ENCODE measurements at regions not wholly inside any gene's neighbourhood (a gene's known extent, or its start where the extent isn't known, plus 50 kb on each side); places are given as distances from the start of the nearest gene placed in this dataset.

- DNase-seq, result no peak
These were observed 312.1 kb upstream of the ROBO1 start for GRCh38 chr3:80079886-80080285.

DNA sequence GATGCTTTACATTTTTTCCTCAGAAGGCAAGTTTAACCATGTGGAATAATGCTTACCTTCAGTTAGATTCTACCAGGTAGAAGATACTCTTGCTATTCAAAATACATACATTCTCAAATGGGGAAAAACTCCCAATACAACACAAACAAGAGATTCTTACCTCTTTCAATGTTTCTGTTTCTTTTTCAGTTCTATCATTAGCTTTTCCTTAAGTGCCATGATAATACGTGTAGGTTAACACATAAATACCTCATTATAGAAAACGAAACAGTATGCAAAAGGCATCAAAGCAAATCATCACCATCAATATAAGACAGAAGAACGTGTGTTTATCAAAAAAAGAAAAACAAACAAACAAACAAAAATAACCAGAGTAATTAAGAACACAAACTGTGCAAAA lies 300.7 kb upstream of the ROBO1 start:
- DNase-seq, result no peak

GRCh38 chr3:80063535-80063934 lies 295.7 kb upstream of the ROBO1 start:
- DNase-seq, result no peak

GRCh38 chr3:80060664-80061063 lies 292.9 kb upstream of the ROBO1 start:
- no peak for DNase-seq

DNA sequence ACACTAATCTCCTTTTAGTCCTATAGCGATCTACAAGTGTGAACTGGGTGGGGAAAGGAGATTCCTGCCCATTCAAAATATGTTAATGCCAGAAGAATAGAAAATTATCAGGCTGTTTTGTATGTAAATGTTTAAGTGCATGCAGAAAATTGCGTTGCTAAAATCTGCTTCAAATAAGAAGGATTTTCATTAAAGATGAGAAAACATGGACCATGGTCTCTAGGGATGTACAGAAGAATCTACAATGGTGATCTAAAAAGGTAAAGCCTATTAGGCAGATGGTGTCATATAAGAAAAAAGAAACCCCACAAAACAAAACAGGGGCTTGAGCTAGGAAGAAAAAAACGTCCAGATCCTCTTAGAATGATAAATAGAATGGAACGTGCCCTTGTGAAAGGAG lies 287.5 kb upstream of the ROBO1 start:
- DNase-seq, result no peak

DNA sequence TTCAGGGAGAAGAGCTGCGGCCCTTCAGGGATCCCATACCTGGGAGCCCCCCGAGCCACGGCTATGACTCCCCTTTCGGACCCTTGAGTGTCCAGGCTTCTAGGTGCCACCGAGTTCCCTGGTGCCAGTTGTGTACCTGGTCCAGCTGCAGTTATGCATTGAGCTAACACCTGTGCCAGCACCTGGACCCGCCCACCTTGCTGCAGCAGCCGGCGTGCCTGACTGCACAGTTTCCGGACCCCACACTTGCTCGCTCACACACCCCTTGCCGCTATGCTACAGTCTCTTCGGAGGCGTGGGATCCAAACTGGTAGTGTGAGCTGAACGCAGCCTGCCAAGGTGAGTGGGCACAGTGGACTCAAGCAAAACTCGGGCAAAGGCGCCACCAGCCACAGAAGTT lies 284.5 kb upstream of the ROBO1 start:
- DNase-seq, result no peak

DNA sequence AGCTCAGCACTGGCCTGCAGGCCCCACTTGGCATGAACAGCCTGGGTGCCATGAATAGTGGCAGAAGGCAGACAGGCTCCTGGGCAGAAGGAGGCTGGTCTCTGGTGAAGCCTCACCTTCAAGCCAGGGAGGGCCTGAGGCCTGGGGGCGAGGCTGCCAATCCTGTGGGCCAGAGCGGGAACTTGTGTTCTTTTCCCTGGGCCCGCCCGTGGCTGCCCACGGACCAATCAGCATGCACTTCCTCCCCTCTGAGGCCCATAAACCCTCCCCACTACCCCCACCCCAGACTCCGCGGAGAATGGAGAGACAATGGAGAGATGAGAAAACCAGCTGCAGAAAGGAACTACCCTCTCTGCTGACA lies 283.8 kb upstream of the ROBO1 start:
- no peak for DNase-seq

DNA sequence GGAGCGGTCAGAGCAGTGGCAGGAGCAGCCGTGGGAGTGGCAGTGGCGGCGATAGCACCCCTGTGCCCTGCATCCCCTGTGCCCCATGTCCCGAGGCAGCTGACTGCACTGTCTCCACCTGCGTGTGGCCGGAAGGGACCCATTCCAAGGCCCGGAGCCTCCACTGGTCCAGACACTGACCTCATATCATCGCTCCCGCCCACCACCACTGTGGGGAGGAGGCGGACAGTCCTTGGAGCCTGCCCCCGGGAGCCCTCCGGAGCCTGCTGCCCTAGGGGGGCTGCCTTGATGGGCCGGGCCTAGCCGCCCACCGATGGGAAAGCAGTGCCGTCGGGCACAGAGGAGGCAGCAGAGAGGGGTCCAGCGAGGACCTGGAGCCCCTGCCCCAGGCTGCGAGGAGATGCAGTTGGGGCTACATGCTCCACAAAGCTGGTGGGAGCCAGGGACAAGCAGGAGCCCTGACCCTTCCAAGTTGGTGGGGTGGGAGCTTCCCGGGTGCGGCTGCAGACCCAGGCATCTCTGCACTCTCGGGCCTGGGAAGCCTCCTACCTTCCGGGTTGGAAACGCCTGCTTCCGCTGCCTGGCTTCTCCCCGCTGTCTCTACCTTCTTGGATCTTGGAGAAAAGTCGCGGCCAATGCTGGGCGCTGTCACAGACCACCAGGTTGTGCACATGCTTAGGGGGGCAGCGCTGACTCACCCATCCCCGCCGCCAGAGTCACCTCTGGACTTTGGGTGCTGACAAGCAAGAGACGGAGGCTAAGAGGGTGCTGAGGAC lies 283.2 kb upstream of the ROBO1 start:
- no peak for DNase-seq

- no peak for DNase-seq
These were observed 275.4 kb upstream of the ROBO1 start for GRCh38 chr3:80043226-80043625.

DNA sequence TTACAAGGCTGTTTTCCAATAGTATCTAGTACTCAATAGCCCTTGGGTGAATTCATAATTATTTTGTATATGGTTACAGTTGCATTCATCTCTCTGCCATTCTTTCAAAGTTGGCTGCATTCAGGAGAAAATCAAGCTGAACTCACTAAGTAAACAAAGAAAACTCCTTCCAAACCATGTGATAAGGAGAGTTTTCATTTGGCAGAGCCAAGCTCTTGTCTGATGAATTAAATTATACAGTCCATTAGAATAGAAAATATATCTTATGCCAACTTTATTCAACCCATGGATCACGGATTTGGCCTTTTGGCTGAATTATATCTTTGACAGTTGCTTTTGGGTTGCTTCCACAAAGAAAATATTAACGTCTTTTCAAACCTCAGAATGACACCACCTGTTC lies 272.3 kb upstream of the ROBO1 start:
- no peak for DNase-seq

- DNase-seq, result no peak
These were observed 268.4 kb upstream of the ROBO1 start for GRCh38 chr3:80036176-80036575.

DNA sequence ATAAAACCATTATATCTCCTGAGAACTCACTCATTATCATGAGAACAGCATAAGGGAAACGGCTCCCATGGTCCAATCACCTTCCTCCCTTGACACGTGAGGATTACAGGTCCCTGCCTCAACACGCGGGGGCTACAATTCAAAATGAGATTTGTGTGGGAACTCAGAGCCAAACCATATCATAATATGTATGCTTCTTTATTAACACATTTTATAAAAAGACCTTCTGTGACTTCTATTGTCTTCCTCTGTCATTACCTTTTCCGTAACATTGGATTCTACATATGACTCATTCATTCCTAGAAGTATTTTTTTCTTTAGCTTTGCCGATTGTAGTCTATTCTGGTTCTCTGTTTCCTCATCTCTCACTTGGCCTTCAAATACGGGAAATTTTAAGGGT lies 267.2 kb upstream of the ROBO1 start:
- no peak for DNase-seq

GRCh38 chr3:80023010-80023409 lies 255.2 kb upstream of the ROBO1 start:
- DNase-seq, result no peak

DNA sequence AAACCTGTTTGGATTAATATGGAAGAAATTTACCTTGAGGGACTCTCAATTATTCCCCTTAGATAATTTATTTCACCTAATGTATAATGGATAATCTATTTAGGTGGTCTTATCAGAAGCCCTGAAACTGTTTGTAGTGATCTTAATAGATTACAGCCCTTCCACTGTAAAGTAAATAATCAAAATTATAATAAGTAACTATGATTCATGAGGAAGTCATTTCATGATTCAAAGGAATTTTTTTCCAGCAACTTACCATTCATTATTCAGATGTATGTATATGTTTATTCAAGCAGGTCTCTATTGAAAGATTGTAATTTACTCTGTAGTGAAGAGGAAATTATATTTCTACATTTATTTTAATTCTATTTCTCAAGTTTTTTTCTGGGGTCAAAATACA lies 250.6 kb upstream of the ROBO1 start:
- DNase-seq, result no peak

DNA sequence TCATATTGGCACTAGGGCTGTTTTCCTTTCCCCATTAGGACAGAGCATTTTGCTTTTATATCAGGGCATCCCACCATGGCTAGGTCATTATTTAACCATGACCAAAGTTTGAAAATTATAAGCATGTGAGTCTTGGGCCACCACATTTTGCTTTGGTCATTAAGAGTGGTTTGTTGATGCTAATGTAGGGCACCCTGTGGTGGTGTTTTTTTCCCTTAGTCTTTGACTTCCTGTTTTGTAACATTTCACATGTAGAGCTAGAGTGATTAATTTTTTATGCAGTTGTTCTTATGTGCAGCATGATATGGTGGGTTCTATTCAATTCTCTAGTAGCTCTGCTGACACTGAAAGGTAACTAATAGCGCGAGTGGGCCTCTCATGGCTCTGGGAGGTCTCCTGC lies 249.6 kb upstream of the ROBO1 start:
- no peak for DNase-seq

DNA sequence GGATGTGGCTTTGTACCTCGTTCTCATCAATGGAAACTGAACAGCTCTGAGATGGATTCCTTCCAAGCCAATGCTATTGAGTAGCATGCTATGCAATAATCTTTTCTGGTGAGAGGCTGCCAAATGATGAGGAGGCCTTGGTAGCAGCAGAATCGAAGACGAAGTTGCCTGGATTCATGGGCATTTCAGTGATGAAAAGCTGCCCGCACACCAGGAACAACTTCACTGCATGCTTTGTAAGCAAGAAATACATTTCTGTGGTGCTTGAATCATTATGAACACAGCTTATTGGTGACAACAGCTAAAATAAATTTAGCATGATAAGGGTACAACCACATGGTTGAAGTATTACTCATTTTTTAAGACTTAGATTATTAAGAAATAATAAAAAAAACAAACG lies 246.8 kb upstream of the ROBO1 start:
- no peak for DNase-seq

DNA sequence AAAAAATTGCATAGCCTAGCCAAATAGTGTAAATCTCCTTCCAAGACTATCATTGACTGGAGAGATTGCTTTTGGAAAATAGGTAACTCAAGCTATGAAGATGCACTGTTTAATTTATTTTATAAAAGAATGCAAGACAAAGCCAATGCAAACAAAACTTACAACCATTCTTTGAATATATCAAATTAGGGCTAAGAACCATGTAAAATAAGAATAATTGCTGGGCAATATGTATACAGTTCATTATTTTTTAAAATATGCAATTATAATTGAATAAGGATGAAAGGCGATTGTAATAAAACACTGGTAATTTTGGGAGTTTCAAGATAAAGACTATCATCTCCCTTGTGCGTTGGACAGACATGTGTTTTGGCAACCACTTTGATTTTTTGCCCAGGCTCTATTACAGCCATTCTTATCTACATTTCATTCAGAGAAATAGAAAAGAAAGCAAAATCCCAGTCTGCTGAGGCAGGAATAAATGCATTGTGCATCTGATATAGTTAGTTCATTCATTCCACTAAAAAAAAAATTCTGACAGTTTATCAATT lies 242.3 kb upstream of the ROBO1 start:
- no peak for DNase-seq

DNA sequence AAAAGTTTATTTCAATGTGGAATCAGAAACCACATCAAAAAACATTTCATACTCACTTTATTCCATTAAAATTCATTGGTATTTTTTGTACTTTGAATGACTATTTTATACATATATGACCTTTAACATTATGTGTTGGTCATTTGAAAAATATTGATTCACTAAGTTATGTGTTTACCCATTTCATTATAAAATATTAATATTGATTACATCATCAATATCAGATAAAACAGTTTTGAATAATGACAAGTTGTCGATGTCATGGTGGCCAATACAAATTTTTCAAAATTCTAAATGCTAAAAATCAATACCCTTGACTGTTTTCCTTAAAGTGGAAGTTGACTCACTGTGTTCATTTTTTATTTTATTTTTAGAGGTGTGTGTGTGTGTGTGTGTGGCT lies 239.7 kb upstream of the ROBO1 start:
- DNase-seq, result no peak

DNA sequence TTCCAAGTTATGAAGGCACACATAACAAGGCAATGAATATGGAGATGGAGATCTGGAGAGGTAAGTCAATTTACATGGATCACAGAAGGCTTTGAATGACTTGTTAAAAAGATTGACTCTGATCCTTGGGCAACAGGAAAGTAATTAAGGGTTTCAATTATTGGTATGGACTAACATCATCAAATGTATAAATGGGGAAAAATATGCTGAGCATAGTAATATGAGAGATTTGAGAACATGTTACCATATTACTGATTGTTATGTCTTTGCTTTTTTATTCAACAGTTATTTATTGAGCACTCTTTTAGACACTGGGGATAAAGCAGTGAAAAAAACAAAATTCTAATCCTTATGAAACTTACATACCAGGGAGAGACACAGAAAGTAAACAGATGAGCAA lies 238.5 kb upstream of the ROBO1 start:
- DNase-seq, result no peak

DNA sequence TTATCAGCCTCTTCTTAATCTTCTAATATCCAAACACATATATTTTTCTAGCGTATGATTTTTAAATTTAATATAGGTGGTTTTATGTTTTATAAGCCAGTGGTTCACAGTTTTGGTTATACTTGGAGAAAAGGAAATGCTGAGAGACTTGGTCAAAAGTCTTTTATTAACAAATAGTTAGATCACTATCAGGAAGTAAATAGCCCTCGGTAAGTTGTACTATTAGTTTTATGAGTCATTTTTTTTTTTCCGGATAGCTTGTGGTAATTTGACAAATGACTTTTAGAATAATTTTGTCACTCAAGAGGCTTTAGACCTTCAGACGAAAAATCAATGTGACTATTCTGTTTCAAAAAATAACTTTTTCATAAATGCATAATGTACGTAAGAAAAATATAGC lies 232.2 kb upstream of the ROBO1 start:
- no peak for DNase-seq

DNA sequence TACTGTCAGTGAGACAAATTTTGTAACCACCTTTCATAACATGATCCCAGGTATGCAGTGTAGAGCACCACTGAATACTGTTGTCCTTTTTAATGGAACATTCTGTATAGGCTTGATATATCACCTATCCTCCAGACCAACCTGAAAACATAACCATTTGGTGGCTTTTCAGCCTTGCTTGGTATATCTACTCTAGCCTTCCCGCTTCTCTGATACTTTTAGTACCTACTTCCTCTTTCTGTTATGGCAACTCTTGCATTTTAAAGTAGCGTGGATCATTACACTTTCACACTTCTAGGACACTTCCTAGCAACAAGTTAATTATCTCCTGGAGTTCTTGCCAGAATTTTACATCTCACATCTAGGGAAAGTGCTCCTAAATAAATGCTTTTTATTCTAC lies 226.6 kb upstream of the ROBO1 start:
- DNase-seq, result no peak

DNA sequence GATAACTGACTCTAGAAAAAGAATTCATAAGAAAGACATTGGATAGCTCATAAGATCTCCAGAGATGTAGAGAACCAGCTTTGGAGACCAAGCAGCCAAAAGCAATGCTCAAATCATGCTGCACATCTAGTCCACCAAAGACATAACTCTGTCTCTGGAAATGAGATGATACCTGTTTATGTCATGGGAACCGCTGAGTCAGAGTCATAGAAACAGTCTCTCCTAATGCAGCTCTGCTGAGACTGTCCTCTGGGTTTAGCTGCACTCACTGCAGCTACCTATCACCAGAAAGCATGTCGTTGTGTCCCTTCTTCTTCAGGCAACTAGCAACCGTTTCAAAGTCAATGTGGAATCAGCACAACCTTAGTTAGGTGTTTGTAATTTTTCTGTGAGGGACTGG lies 218.5 kb upstream of the ROBO1 start:
- DNase-seq, result no peak

DNA sequence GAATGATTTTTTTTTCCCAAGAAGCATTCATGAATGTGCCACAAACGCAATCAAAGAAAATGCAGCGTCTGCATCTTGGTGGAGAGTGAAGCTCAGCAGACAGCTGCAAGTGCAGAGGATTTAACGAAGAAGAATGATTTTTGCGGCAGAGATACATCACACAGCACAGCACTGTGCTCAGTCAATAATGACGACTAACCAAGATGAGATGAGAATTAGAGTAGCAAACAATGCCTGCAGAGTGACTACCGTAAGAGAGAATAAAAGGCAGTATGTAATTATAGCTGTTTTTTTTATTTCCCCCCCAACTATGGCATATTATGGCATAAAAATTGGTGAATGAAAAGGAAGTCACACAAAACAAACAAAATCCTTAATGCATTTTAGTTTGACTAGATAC lies 218.0 kb upstream of the ROBO1 start:
- no peak for DNase-seq

GRCh38 chr3:79983118-79983517 lies 215.3 kb upstream of the ROBO1 start:
- DNase-seq, result no peak
